ENCODE measurements at regions not wholly inside any gene's neighbourhood (a gene's known extent, or its start where the extent isn't known, plus 50 kb on each side); places are given as distances from the start of the nearest gene placed in this dataset.

GRCh38 chr6:26162399-26162798 is 75.2 kb downstream of the HFE start:
- H3K27ac ChIP-seq (ENCODE audit: low read depth): no peak overlapping the region
- H3K9me3 Mint-ChIP-seq: peaks cover 13% of the 10 kb centered on the region
- H3K4me2 ChIP-seq: no peak overlapping the region
- no peak overlapping the region for H3K4me3 Mint-ChIP-seq
- H4K20me1 ChIP-seq (replicated peaks; ENCODE audit: insufficient read depth): 0 out of 2 replicates have a peak, but pooled peaks cover 3% of the 10 kb centered on the region
- peaks cover 29% of the 10 kb centered on the region for H3K27me3 Mint-ChIP-seq (ENCODE audit: insufficient read depth, low read depth, poor library complexity)
- H3F3A ChIP-seq (replicated peaks; ENCODE audit: low read depth): peaks cover 6% of the 10 kb centered on the region
- peaks cover 8% of the 10 kb centered on the region for H3K4me1 Mint-ChIP-seq
- peaks cover 20% of the 10 kb centered on the region for H3K79me2 ChIP-seq (replicated peaks; ENCODE audit: insufficient read depth)
- no peaks in the 10 kb centered on the region for H3K9me2 ChIP-seq (ENCODE audit: insufficient read depth)
- H2AFZ ChIP-seq: no peak overlapping the region
- no peaks in the 10 kb centered on the region for H3K27me3 ChIP-seq (ENCODE audit: insufficient read depth)
- H3K4me1 ChIP-seq (ENCODE audit: insufficient read depth): no peaks in the 10 kb centered on the region
- peaks cover 4% of the 10 kb centered on the region; the same call in 1 of the 2 replicates for H3K36me3 ChIP-seq (ENCODE audit: insufficient read depth)
- ATAC-seq (no peak), DNase-seq (ENCODE audit: low spot score) (no peak)
- H3K4me3 ChIP-seq: no peak overlapping the region
- H3K27ac Mint-ChIP-seq: no peak overlapping the region
- H3K36me3 Mint-ChIP-seq (ENCODE audit: low read depth): peaks cover 12% of the 10 kb centered on the region; the same call in 2 of the 3 replicates
- no peak for TF ChIP-seq CTCF (conservative IDR thresholded peaks at IDR 0.05; ENCODE audit: low read depth in 2 of 2)
- TF ChIP-seq NANOG (IDR thresholded peaks at IDR 0.05; ENCODE audit: borderline replicate concordance): no peak
- no peak for TF ChIP-seq REST (IDR thresholded peaks at IDR 0.05; ENCODE audit: unreplicated experiment)
- TF ChIP-seq ZNF462 (CRISPR knock-in tag; IDR thresholded peaks at IDR 0.05): no peak
- TF ChIP-seq ETS1 (IDR thresholded peaks at IDR 0.05): no peak
- TF ChIP-seq ZNF114 (CRISPR knock-in tag; IDR thresholded peaks at IDR 0.05): no peak
- no peak for TF ChIP-seq EZH2phosphoT487 (IDR thresholded peaks at IDR 0.05; ENCODE audit: unreplicated experiment)
- TF ChIP-seq ZNF331 (CRISPR knock-in tag; IDR thresholded peaks at IDR 0.05; ENCODE audit: low read depth): no peak
- no peak for TF ChIP-seq EZH2 (IDR thresholded peaks at IDR 0.05; ENCODE audit: low read depth, unreplicated experiment)
- no peak for TF ChIP-seq JUNB (IDR thresholded peaks at IDR 0.05; ENCODE audit: unreplicated experiment)
- TF ChIP-seq POLR2AphosphoS5 (IDR thresholded peaks at IDR 0.05; ENCODE audit: low read depth): no peak
- TF ChIP-seq CREB1 (CRISPR knock-in tag; IDR thresholded peaks at IDR 0.05; ENCODE audit: low read depth): no peak
- no peak for TF ChIP-seq STAT1 (IDR thresholded peaks at IDR 0.05; ENCODE audit: unreplicated experiment)
